HG02943 (cell line): ENCODE measurements at regions not wholly inside any gene's neighbourhood (a gene's known extent, or its start where the extent isn't known, plus 50 kb on each side); places are given as distances from the start of the nearest gene placed in this dataset.

Experiments
- ATAC-seq: cut with Tn5 transposase; IDR thresholded peaks from one replicate; pipeline ENCODE4 v1.9.1; 2021; ENCODE audit warnings: mild to moderate bottlenecking, low read depth, moderate library complexity; ENCODE audit not compliant: unreplicated experiment

GRCh38 chr11:92380882-92381281 is 156.3 kb downstream of the FAT3 start:
- ATAC-seq = no peak

GRCh38 chr11:92382311-92382710 is 157.7 kb downstream of the FAT3 start:
- no peak for ATAC-seq

- ATAC-seq = no peak
These were observed 158.8 kb downstream of the FAT3 start for GRCh38 chr11:92383430-92383829.

GRCh38 chr11:92384358-92384757 is 159.7 kb downstream of the FAT3 start:
- ATAC-seq = no peak

GRCh38 chr11:92384802-92385201 is 160.2 kb downstream of the FAT3 start:
- ATAC-seq = no peak

- no peak for ATAC-seq
These were observed 162.0 kb downstream of the FAT3 start for GRCh38 chr11:92386577-92386976.

- no peak for ATAC-seq
These were observed 163.2 kb downstream of the FAT3 start for GRCh38 chr11:92387859-92388258.

- ATAC-seq = no peak
These were observed 163.8 kb downstream of the FAT3 start for GRCh38 chr11:92388380-92388779.

- ATAC-seq = no peak
These were observed 166.2 kb downstream of the FAT3 start for GRCh38 chr11:92390783-92391182.

- no peak for ATAC-seq
These were observed 166.7 kb downstream of the FAT3 start for GRCh38 chr11:92391364-92391763.

- no peak for ATAC-seq
These were observed 167.2 kb downstream of the FAT3 start for GRCh38 chr11:92391808-92392207.

- ATAC-seq = no peak
These were observed 168.6 kb downstream of the FAT3 start for GRCh38 chr11:92393218-92393617.

- no peak for ATAC-seq
These were observed 171.5 kb downstream of the FAT3 start for GRCh38 chr11:92396133-92396532.

GRCh38 chr11:92397221-92397755 is 172.7 kb downstream of the FAT3 start:
- no peak for ATAC-seq

GRCh38 chr11:92399705-92400104 is 175.1 kb downstream of the FAT3 start:
- ATAC-seq = no peak

- ATAC-seq = no peak
These were observed 176.9 kb downstream of the FAT3 start for GRCh38 chr11:92401520-92401919.

GRCh38 chr11:92406472-92406871 is 181.9 kb downstream of the FAT3 start:
- no peak for ATAC-seq

- no peak for ATAC-seq
These were observed 184.7 kb downstream of the FAT3 start for GRCh38 chr11:92409355-92409754.

GRCh38 chr11:92409956-92410355 is 185.3 kb downstream of the FAT3 start:
- no peak for ATAC-seq

GRCh38 chr11:92410526-92410925 is 185.9 kb downstream of the FAT3 start:
- ATAC-seq = no peak

- no peak for ATAC-seq
These were observed 186.8 kb downstream of the FAT3 start for GRCh38 chr11:92411431-92411830.

- peak; percentile 65 for ATAC-seq
These were observed 189.3 kb downstream of the FAT3 start for GRCh38 chr11:92413757-92414513.
